Panc1 (cell line): ENCODE measurements at regions not wholly inside any gene's neighbourhood (a gene's known extent, or its start where the extent isn't known, plus 50 kb on each side); places are given as distances from the start of the nearest gene placed in this dataset.

ENCODE experiments used
- CTCF ChIP-seq: fragments of 450-650 bp; IDR thresholded peaks from 2 replicates; pipeline ENCODE4 v1.5.1; 2017; ENCODE audit warnings: mild to moderate bottlenecking
- POLR2AphosphoS5 ChIP-seq: IDR thresholded peaks from 2 replicates; pipeline ENCODE4 v1.6.1; 2012; ENCODE audit warnings: mild to moderate bottlenecking, low read depth, low read length, moderate library complexity
- REST ChIP-seq, 2 experiments: IDR thresholded peaks; 2 replicates each; pipeline ENCODE4 v1.6.1; 2011 to 2012; ENCODE audit warnings: low read depth in 2 of 2, control low read depth in 1 of 2, low read length in 1 of 2, mild to moderate bottlenecking in 1 of 2, moderate library complexity in 1 of 2; ENCODE audit not compliant: insufficient read depth in 1 of 2

GRCh38 chr1:13935336-13935735, 235.3 kb downstream of the PRDM2 start:
- TF ChIP-seq CTCF (no peak), POLR2AphosphoS5 (no peak), REST (IDR thresholded peaks at IDR 0.05; ENCODE audit: insufficient read depth in 1 of 2, low read depth in 2 of 2, low read length in 1 of 2) (no peak)
